Dedifferentiated amniotic fluid mesenchymal stem cell (primary cell): ENCODE measurements at regions not wholly inside any gene's neighbourhood (a gene's known extent, or its start where the extent isn't known, plus 50 kb on each side); places are given as distances from the start of the nearest gene placed in this dataset.
A peak's percentile ranks its signal among the peaks of the same experiment; 100 is the strongest.
"Not testable (repeated sequence)": the region's sequence is repeated elsewhere in the genome, so short reads cannot be mapped to it uniquely, and the experiment has no call there.

Experiments used
- DNase-seq: peaks from one replicate; pipeline ENCODE4 v3.0.0-alpha.2; 2016; ENCODE audit errors: extremely low spot score

DNA sequence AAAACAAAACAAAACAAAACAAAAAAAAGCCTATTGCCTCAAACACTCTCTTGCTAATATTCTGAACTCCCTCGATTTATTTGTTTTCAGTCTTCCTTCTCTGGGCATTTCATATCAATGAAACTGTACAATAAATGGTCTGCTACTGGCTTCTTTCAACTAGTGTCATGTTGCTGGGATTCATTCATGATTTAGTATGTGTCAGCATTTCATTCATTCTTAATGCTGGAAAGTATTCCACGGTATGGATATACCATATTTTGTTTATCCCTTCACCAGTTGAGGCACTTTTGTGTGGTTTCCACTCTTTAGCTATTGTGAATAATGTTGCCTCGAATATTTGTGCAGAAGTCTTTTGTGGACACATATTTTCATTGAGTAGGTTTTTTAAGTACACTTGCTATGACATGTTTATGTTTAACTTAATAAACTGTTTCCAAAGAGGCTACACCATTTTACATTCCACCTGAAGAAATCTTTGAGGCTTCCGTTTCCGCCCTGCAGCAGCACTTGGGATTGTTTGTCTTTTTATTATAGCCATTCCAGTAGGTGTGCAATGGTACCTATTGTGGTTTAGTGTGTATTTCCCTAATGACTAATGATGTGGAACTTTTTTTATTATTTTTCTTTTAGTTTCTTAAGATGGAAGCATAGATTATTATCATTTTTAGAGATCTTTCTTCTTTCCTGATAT is 543.6 kb upstream of the SOX11 start:
- DNase-seq: no peak

DNA sequence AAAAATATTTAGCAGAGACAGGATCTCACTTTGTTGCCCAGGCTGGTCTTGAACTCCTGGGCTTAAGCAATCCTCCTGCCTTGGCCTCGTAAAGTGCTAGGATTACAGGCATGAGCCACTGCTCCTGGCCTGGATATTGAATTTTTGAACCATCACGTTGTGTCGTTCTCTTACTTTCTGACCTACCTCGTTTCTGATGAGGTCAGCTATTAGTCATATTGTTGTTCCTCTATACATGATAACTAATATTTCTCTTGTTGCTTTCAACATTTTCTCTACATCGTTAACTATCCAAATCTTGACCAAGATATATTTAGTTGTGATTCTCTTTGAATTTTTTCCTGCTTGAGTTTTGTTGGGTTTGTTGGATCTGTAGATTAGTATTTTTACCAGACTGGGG is 541.3 kb upstream of the SOX11 start:
- no peak for DNase-seq

DNA sequence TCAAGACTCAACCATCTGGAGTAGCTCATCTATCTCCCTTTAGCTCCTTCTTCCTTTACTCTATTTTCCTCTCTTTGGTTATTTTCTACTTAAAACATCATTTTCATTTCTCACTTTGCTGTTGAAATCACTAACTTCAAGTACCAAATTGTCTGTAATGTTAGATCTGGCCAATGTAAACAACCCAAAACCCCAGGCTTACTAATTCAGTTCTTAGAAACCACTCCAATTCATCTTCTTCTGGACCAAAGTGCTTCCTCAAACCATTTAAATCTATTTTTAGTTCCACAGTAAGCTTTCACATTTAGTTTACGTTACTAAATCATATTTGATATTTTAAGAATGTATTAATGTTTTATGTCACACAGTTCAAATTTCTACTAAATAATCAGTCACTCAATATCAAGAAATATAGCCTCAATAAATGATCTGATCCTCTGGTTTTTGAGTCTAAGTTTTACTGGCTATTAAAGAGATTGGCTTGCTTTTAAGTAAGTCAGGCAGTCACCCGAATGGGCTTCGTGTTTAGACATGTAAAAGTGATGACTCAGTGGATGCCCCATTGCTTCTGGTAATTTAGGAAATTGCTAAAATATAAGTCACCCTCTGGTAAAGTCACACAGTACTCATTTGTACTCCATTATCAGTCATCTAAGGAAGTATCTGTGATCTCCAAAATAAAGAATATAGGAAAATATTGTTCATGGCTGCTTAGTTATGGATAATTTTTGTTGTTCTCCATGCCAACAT is 527.2 kb upstream of the SOX11 start:
- peak; percentile 68 for DNase-seq

DNA sequence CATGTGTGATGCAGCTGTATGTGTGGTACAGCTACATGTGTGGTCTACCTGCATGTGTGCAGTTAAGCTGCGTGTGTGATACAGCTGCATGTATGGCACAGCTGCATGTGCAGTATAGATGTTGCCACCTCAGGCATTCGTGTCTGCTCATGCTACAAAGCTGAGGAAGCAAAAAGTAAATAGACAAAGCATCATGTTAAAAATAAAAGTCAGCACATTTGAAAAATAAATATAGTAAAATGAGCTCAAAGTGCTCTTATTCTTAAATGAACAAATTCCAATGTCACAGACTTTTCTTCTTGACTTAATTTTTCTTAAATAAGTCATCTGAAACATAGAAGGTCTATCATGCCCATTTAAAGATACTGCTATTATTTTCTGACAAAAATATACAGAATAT is 519.3 kb upstream of the SOX11 start:
- DNase-seq: no peak

DNA sequence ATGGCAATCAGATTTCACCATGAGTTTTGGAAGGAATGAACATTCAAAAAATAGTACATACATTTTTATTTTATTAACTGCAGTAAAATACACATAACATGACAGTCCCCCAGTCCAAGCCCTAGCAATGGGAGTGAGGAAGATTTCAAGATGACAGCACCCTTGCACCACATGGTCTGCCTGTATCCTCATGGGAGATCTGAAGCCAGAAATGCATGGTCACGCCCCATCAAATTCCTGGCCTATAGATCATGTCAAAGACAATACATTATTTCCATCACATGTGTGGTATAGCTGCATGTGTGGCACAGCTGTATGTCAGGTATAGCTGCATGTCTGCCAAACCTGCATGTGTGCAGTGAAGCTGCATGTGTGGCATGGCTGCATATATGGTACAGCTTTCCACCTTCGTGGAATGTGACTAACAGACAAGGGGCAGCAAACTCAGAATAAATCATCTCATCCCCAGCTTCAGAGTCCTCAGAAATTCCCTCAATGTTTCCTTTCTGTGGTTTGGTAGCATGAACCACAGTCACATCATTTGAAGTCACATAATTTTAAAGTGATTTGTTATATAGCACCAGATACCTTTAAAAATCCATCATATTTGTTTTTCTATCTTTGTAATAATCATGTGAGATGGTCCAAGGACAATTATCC is 518.2 kb upstream of the SOX11 start:
- no peak for DNase-seq

DNA sequence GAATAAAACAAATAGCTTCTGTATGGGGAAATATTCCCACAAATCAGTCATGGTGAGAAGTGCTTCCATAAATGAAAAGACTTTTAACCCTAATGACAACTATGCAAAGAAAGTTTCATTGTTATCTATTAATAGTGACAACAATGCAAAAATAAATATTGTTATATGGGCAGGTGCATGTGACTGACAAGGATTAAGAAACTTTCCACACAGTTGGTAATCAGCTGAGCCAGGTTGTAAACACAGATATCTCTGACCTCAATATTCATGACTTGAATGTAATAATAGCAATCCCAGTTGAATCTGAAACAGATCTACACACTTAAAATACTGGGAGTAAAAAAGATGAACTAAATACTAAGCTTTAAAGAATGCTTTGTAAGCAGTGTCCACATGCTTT is 517.0 kb upstream of the SOX11 start:
- DNase-seq: no peak

DNA sequence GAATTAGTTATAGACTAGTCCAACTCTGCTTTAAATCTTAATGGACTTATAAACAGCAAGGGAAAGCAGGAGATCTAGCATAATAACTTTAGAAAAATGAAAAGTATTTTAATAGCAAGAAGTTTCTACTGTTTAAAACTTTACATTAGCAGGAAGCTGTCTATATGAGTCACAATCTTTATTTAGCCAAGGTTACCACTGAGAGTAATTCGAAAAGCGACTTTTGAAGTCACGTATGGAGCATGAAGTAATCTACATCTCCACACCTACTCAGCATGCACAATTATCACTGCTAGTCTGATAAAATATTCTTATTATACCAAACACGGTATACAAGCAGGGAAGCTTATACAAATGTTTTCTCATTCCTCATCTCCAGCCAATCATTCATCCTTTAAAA is 515.4 kb upstream of the SOX11 start:
- DNase-seq: peak; percentile 19

DNA sequence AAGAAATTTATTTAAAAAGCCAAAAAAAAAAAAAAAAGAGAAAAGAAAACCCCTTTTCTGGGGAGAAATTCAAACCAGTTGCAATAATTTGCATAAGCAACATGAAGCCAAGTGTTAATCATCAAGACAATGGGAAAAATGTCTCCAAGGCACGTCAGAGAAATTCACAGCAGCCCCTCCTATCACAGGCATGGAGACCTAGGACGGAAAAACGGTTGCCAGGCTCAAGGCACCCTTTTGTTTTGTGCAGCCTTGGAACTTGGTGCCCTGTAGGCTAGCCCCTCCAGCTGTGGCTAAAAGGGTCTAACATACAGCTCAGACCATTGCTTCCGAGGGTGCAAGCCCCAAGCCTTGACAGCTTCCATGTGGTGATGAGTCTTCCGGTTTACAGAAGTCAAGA is 509.2 kb upstream of the SOX11 start:
- DNase-seq: no peak

DNA sequence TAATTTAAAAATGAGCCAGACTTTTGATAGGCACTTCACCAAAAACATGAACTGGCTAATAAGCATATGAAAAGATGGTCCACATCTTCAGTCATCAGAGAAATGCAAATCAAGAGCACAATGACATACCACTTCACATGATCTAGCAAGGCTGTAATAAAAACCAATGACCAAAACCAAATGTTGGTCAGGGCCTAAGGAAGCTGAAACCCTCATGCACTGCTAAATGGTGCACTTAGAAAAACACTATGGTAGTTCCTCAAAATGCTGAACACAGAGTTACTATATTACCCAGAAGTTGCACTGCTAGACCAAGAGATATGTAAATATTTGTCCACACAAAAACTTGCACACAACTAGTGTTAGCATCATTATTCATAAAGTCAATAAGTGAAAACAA is 504.9 kb upstream of the SOX11 start:
- no peak for DNase-seq

DNA sequence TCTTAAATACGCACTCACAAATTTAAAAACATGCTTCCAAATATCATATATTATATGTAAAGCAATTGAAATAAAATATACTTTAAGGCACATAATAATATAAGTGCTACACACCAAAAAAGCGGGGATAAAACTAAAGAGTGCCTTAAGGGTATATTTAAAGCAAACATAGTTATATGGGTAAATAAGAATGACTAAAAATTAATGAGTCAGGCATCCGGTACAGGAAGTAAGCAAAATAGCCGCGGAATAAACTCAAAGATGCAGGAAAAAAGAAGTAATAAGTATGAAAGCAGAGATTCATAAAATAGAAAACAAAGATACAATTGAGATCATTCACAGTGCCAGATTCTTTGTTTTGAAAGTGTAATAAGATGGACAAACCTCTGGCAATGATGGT is 503.5 kb upstream of the SOX11 start:
- no peak for DNase-seq

DNA sequence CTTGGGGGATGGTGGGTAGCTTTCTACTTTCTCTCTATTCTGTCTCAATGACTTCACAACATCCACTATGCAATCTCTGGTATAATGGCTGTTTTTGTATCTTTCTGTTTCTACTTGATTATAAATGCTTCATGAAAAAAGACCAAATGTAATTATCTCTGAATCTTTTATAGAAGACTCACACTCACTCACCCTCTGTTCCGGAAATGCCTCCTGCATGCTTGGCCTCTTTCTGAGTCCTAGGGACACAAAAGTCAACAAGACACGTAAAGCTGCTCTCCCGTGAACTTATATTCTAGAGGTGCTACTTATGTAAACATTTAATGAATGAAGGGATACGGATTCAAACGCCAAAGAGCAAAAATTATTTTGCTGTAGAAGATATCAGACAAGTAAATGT is 502.2 kb upstream of the SOX11 start:
- DNase-seq: no peak

DNA sequence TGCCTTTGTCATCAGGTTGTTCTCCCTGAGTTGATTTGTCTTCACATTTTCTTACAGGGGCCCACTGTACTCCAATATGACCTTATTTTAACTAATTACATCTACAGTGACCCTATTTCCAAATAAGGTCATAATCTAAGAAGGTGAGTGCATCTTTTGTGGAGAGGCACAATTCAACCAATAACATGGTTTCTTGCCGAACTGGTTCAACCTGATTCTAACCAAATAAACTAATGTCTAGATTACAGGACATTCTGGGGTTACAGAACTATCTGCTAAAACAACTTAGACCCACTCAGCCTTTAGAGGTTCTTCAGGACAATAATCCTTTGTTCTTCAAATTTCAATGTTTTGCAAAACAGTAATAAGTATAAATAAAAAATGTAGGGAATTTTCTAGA is 496.5 kb upstream of the SOX11 start:
- DNase-seq: no peak

DNA sequence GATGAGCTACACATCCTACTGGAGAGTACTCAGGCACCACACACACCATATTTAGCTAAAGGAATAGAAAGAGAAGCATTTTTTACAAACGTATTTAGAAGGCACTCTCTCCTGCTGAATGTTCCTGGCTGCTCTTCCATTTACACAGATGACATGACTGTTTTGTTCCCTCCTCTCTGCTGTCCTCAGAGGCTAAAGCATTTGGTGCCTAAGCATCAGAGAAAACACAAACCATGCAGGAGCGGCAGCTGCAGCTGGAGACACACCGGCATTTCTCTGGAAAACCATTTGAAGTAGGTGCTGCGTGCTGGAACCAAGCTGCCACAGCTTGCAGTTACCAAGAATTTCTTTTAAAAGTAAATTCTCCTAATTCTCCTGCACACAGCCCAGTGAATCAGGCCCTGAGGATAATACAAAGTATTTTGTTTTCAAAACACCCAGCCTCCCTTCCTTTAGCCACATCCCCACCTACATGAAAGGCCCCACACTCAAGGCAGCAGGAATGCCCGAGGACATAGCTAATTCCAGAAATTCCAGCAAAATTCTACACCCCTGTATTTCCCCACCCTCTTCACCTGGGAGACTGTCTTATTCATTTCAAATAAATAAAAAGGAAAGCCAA is 488.9 kb upstream of the SOX11 start:
- DNase-seq: no peak

DNA sequence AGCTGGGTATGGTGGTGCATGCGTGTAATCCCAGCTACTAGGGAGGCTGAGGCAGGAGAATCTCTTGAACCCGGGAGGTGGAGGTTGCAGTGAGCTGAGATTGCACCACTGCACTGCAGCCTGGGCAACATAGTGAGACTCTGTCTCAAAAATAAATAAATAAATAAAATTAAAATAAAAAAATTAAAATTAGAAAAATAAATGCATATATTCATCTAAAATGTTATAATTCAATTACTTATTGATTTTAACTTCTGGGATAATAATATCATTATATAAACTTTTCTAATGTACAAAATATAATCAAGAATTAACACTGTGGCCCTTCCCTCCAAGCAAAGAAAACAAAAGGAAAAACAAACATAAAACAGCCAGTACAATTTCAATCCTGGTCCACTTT is 485.4 kb upstream of the SOX11 start:
- DNase-seq: not testable (repeated sequence)

DNA sequence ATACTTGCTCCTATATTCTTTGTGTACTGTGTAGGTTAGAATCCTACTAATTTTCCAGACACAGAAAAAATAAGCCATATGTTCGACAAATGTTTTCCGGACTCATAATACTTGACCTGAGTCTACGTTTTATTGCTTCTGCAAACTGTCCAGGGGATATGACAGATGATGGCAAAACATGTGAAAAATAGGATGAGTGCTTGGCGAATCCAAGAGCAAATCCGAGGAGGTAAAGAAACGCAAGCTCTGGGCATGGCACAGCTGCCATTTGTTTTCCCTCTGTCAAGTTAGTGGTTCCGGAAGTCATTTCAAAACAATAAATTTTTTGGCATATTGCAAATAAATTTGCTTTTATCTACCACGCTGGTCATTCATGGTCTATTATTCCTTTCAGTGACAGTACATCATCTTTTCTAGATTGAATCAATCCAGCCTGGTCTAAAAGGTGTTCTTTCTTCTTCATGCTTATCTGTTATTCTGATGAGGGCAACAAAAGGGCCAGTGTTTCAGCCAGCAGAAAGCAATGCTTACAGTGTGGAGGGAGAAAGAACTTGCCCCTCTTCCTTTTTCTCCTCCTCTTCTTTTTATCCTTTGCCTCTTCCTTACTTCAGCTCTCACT is 476.1 kb upstream of the SOX11 start:
- DNase-seq: no peak

DNA sequence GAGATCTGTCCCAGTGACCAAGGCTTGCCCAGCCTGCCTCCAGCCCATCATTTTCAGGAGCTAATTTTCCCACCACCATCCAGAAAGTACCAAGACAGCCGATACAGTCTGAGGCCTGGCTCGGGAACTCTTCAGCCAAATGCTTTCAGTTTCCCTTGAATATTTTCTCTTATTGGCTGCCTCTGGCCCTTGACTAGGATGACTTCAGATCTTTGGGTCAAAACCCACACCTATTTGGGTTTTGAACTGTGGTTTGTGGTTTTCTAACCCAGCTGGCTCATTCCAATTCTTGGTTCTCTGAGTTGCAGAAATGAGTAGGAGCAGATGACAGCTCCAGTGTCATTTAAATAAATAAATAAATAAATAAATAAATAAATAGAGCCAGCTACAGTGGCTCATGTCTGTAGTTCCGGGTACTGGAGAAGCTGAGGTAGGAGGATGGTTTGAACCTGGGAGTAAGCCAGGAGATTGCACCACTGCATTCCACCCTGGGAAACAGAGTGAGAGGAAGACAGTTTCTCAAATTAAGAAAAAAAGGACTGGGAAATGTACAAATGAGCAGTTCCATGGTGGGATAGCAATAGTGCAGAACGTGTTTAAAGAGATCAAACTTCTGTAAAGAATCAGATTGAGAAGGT is 465.0 kb upstream of the SOX11 start:
- no peak for DNase-seq

DNA sequence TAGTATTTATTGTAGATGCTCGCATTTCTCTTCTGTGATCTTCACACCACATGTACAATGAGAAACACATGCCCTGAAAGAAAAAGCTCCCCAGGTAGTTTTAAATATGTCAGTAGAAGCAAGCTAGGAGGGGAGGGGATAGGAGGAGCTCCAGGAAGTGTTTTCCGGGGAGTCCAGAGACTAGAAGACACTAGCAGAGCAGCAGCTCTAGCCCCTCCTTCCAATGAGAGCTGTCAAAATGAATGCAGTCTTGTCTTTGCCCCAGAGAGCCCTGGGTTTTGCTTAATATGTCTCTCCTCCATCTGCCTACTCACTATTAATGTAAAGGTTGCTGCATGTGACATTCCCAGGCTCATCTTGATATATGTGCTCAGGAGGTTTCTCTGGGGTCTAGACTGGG is 462.6 kb upstream of the SOX11 start:
- DNase-seq: no peak

DNA sequence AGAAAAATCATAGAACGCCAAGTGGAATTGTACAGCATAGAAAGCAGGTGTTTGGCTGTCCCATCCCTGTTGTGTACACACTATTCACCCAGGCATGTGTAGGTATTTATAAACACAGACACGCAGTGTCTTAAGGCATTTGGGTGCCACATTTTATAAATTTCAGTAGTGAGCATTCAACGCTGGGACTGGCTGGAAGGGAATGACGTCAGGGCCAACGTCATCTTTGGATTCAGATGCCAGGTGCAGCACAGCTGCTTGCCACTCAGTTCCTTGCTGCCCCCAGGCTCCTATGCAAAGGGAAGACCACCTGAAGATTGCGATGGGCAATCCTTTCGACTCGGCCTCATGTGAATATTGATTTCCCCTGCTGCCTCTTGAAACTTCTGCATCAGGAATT is 461.7 kb upstream of the SOX11 start:
- no peak for DNase-seq

DNA sequence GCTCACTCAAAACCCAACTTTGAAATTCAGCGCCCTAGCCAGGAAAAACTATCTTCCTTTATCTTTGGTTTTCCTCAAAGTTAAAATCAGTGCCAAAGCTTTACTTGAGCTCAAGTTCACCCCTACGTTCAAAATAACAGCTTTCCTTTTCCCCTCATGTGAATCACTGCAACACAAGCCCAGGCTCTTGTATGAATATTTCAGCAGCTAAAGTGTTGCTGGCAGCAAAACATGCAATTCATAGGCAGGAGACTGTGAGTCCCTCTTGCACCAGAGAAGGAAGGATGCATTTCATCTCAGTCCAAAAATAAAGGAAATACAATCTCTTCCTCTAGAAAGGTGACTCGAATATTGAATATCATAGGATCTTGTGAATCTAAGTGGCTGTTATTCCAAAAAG is 461.3 kb upstream of the SOX11 start:
- no peak for DNase-seq

DNA sequence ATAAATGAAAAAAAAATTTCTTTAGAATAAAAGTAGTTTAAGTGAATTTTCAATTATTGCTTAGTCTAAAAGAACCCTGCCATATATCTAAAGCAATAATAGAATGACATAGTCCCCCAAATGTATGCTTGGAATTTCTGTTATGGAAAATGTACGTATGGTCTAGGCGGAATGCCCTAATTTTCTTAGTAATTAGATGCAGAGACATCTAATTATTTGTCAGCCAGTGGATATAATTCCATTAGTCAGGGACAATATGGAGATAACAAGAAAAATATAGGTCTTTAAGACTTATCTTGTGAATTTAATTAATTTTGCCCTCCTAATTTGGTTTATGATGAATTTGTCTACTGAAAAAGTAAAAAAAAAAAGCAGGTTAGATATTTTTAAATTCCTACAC is 460.9 kb upstream of the SOX11 start:
- no peak for DNase-seq

DNA sequence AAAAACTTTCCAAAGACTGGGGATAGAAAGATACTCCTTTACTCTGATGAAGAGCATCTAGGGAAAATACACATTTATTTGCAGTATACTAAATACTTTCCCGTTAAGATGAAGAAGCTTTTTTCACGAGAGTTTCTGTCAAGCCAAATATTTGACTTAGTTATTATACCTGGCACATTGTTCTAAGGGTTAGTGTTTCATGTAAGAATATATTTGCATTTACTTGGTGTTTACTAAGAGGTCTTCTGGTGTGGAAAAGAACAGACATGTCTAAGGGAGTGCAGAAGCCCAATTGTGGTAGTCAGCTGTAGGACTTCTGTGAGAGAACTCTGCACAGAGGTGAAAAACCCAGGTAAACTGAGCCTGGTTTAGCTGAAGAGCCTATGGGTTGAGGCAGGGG is 457.6 kb upstream of the SOX11 start:
- no peak for DNase-seq

DNA sequence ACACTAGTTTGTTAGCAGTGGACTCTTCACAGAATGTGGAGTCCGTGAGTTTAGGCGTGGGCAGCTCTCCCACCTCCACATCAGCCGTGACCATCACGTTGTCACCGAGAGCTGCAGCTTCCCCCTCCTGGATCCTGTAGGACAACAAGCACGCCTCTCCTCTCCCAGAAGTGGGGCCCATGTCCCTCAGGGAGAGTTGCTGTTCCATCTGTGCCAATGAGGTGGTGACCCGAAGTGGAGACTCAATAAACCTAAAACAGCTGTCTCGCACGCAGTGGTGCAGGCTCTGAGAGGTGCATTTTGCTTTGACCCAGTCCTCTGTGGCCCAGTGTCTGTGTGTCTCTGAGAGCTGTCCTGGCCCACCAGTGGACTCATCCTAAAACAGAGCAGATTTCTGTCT is 456.5 kb upstream of the SOX11 start:
- DNase-seq: no peak
